ENCODE measurements at regions not wholly inside any gene's neighbourhood (a gene's known extent, or its start where the extent isn't known, plus 50 kb on each side); places are given as distances from the start of the nearest gene placed in this dataset.

DNA sequence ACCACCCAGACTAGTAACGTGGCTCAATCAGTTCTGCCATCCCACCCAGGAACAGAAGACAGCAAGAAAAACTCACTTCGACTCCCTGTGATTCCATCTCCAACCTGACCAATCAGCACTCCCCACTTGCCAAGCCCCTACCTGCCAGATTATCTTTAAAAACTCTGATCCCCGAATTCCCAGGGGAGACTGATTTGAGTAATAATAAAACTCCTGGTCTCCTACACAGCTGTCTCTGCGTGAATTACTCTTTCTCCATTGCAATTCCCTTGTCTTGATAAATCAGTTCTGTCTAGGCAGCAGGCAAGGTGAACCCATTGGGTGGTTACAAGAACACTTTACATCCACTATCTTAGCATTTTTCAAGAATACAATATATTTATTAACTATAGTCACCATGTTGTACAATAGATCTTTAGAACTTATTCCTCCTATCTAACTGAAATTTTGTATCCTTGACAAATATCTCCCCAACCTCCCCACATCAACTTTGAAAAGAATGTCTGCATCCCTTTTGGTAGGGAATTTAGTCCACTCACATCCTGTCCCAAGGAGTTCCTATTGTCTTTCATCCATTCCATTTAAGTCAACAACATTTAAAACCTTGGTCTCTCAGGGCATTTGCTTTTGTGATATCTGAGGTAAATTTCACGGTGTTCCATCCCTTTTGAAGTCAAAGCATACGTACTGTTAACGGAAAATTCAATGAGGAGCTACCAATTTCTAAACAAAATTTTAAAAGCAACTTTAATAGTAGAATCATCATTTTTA is 163.7 kb downstream of the MACC1 start:
- TF ChIP-seq, protein P1, sequence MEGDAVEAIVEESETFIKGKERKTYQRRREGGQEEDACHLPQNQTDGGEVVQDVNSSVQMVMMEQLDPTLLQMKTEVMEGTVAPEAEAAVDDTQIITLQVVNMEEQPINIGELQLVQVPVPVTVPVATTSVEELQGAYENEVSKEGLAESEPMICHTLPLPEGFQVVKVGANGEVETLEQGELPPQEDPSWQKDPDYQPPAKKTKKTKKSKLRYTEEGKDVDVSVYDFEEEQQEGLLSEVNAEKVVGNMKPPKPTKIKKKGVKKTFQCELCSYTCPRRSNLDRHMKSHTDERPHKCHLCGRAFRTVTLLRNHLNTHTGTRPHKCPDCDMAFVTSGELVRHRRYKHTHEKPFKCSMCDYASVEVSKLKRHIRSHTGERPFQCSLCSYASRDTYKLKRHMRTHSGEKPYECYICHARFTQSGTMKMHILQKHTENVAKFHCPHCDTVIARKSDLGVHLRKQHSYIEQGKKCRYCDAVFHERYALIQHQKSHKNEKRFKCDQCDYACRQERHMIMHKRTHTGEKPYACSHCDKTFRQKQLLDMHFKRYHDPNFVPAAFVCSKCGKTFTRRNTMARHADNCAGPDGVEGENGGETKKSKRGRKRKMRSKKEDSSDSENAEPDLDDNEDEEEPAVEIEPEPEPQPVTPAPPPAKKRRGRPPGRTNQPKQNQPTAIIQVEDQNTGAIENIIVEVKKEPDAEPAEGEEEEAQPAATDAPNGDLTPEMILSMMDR (IDR thresholded peaks at IDR 0.05; ENCODE audit: low read length): no peak
- TF ChIP-seq EZH2 (IDR thresholded peaks at IDR 0.05; ENCODE audit: borderline replicate concordance, low read length): no peak
